Brain microvascular endothelial cell (primary cell): ENCODE measurements at regions not wholly inside any gene's neighbourhood (a gene's known extent, or its start where the extent isn't known, plus 50 kb on each side); places are given as distances from the start of the nearest gene placed in this dataset.

Source experiments
- DNase-seq: peaks from one replicate; pipeline ENCODE4 v3.0.0-alpha.2; 2020
- H3K27ac ChIP-seq: fragments of 250-450 bp; sonication (Bioruptor Pico); 2 replicates; pipeline ENCODE4 v1.5.1; 2020; ENCODE audit warnings: mild to moderate bottlenecking, moderate library complexity
- H3K27me3 ChIP-seq: fragments of 250-450 bp; sonication (Bioruptor Pico); replicated peaks from 2 replicates; pipeline ENCODE4 v1.5.1; 2020; ENCODE audit warnings: mild to moderate bottlenecking
- H3K36me3 ChIP-seq: fragments of 250-450 bp; sonication (Bioruptor Pico); replicated peaks from 2 replicates; pipeline ENCODE4 v1.5.1; 2020; ENCODE audit warnings: mild to moderate bottlenecking
- H3K4me3 ChIP-seq: 2 replicates; pipeline ENCODE4 v1.5.1; 2011; ENCODE audit warnings: low read depth, mild to moderate bottlenecking, control low read depth, low read length, moderate library complexity
- CTCF ChIP-seq: IDR thresholded peaks from 2 replicates; pipeline ENCODE4 v1.5.1; 2011; ENCODE audit warnings: low read depth, mild to moderate bottlenecking, moderate library complexity, low read length, control low read depth, inconsistent platforms; ENCODE audit errors: missing control alignments
- in situ Hi-C: cut with HindIII; loops from 2 replicates; pipeline ENCODE4 v1.10.0; 2017; ENCODE audit warnings: low sequenced_read_pairs, low pct_ligation_motif_present

- no peaks in the 10 kb centered on the region for H3K27me3 ChIP-seq
- TF ChIP-seq CTCF: no peak
- no peak overlapping the region for H3K4me3 ChIP-seq
- in situ Hi-C loops: no loop called here
- no peaks in the 10 kb centered on the region for H3K36me3 ChIP-seq
- no peak overlapping the region for H3K27ac ChIP-seq
- no peak for DNase-seq
Measured at GRCh38 chr11:8749202-8749601, 66.6 kb downstream of the RPL27A start.

- no peak overlapping the region for H3K27ac ChIP-seq
- DNase-seq: no peak
- no peaks in the 10 kb centered on the region for H3K27me3 ChIP-seq
- no peak overlapping the region for H3K4me3 ChIP-seq
- in situ Hi-C loops: no loop called here
- H3K36me3 ChIP-seq: no peaks in the 10 kb centered on the region
- no peak for TF ChIP-seq CTCF
Measured at GRCh38 chr11:8754241-8754640, 71.6 kb downstream of the RPL27A start.

- H3K36me3 ChIP-seq: no peaks in the 10 kb centered on the region
- H3K27ac ChIP-seq: no peak overlapping the region
- no peak overlapping the region for H3K4me3 ChIP-seq
- H3K27me3 ChIP-seq: no peaks in the 10 kb centered on the region
- DNase-seq: no peak
- TF ChIP-seq CTCF: no peak
- in situ Hi-C loops: no loop called here
Measured at GRCh38 chr11:8756201-8756600, 73.6 kb downstream of the RPL27A start.

- in situ Hi-C loops: no loop called here
- no peak overlapping the region for H3K4me3 ChIP-seq
Measured at GRCh38 chr11:8757047-8757446, 74.5 kb downstream of the RPL27A start.

GRCh38 chr11:8757533-8757932 is 74.9 kb downstream of the RPL27A start:
- Histone ChIP-seq H3K27ac (no peak overlapping the region), H3K27me3 (no peaks in the 10 kb centered on the region), H3K36me3 (no peaks in the 10 kb centered on the region), H3K4me3 (no peak overlapping the region)
- no peak for TF ChIP-seq CTCF
- no peak for DNase-seq
- in situ Hi-C loops: no loop called here

More at GRCh38 chr11:8757047-8757446, 74.5 kb downstream of the RPL27A start:
- TF ChIP-seq CTCF: no peak
- no peaks in the 10 kb centered on the region for H3K36me3 ChIP-seq
- no peaks in the 10 kb centered on the region for H3K27me3 ChIP-seq
- no peak overlapping the region for H3K27ac ChIP-seq
- DNase-seq: no peak

GRCh38 chr11:8758619-8759169 is 76.1 kb downstream of the RPL27A start:
- no peak for TF ChIP-seq CTCF
- in situ Hi-C loops: no loop called here
- H3K27ac ChIP-seq: no peak overlapping the region
- no peaks in the 10 kb centered on the region for H3K36me3 ChIP-seq
- DNase-seq: no peak
- no peaks in the 10 kb centered on the region for H3K27me3 ChIP-seq
- no peak overlapping the region for H3K4me3 ChIP-seq
